ENCODE measurements at regions not wholly inside any gene's neighbourhood (a gene's known extent, or its start where the extent isn't known, plus 50 kb on each side); places are given as distances from the start of the nearest gene placed in this dataset.

GRCh38 chr2:154537024-154537423 lies 161.5 kb upstream of the KCNJ3 start:
- no peak overlapping the region for H2AFZ ChIP-seq (ENCODE audit: insufficient read depth, low read length, poor library complexity)
- no peak for DNase-seq
- H2BK120ac ChIP-seq (ENCODE audit: insufficient read depth, low read length, poor library complexity) = no peak overlapping the region
- H4K12ac ChIP-seq (ENCODE audit: low read depth, low read length) = no peak overlapping the region
- H2AK5ac ChIP-seq (ENCODE audit: low read length) = no peak overlapping the region
- no peak overlapping the region for H2BK5ac ChIP-seq (ENCODE audit: low read depth, low read length, poor library complexity)
- no peaks in the 10 kb centered on the region for H3K36me3 ChIP-seq (ENCODE audit: control insufficient read depth in 1 of 2, insufficient read depth in 2 of 2, low read length in 2 of 2)
- no peak overlapping the region for H2BK12ac ChIP-seq (ENCODE audit: low read length)
- H3K9ac ChIP-seq (ENCODE audit: low read length) = no peak overlapping the region
- H3K14ac ChIP-seq (ENCODE audit: low read length) = no peak overlapping the region
- H3K4ac ChIP-seq (ENCODE audit: low read depth, low read length) = no peak overlapping the region
- H3K4me3 ChIP-seq (ENCODE audit: low read depth, low read length) = no peak overlapping the region
- H3K79me2 ChIP-seq (ENCODE audit: control insufficient read depth, insufficient read depth, low read length, poor library complexity) = no peaks in the 10 kb centered on the region
- H3K4me1 ChIP-seq (ENCODE audit: control insufficient read depth in 1 of 2, insufficient read depth in 2 of 2, low read length in 2 of 2) = no peaks in the 10 kb centered on the region
- H3K23ac ChIP-seq (ENCODE audit: low read length) = no peak overlapping the region
- H4K91ac ChIP-seq (ENCODE audit: low read depth, low read length) = no peak overlapping the region
- H3K18ac ChIP-seq (ENCODE audit: low read length) = no peak overlapping the region
- no peaks in the 10 kb centered on the region for H3K79me1 ChIP-seq (ENCODE audit: low read length)
- no peaks in the 10 kb centered on the region for H3K27me3 ChIP-seq (ENCODE audit: insufficient read depth, low read length)
- H3K27ac ChIP-seq (ENCODE audit: low read depth, low read length) = no peak overlapping the region
- H4K8ac ChIP-seq (ENCODE audit: low read depth, low read length) = no peak overlapping the region
- H3K4me2 ChIP-seq (ENCODE audit: low read length) = no peak overlapping the region
- H3K9me3 ChIP-seq (ENCODE audit: insufficient read depth, low read depth, low read length) = no peaks in the 10 kb centered on the region

- Histone ChIP-seq H2AFZ (ENCODE audit: insufficient read depth, low read length, poor library complexity) (no peak overlapping the region), H2BK120ac (ENCODE audit: insufficient read depth, low read length, poor library complexity) (no peak overlapping the region), H3K79me1 (ENCODE audit: low read length) (no peaks in the 10 kb centered on the region), H3K36me3 (ENCODE audit: control insufficient read depth in 1 of 2, insufficient read depth in 2 of 2, low read length in 2 of 2) (no peaks in the 10 kb centered on the region), H3K4ac (ENCODE audit: low read depth, low read length) (no peak overlapping the region), H4K8ac (ENCODE audit: low read depth, low read length) (no peak overlapping the region), H3K14ac (ENCODE audit: low read length) (no peak overlapping the region), H3K23ac (ENCODE audit: low read length) (no peak overlapping the region), H3K18ac (ENCODE audit: low read length) (no peak overlapping the region), H3K9ac (ENCODE audit: low read length) (no peak overlapping the region), H3K4me1 (ENCODE audit: control insufficient read depth in 1 of 2, insufficient read depth in 2 of 2, low read length in 2 of 2) (no peaks in the 10 kb centered on the region), H3K9me3 (ENCODE audit: insufficient read depth, low read depth, low read length) (no peaks in the 10 kb centered on the region), H4K91ac (ENCODE audit: low read depth, low read length) (no peak overlapping the region), H2AK5ac (ENCODE audit: low read length) (no peak overlapping the region), H3K79me2 (ENCODE audit: control insufficient read depth, insufficient read depth, low read length, poor library complexity) (no peaks in the 10 kb centered on the region), H2BK12ac (ENCODE audit: low read length) (no peak overlapping the region), H3K4me2 (ENCODE audit: low read length) (no peak overlapping the region), H3K27me3 (ENCODE audit: insufficient read depth, low read length) (no peaks in the 10 kb centered on the region), H3K27ac (ENCODE audit: low read depth, low read length) (no peak overlapping the region), H2BK5ac (ENCODE audit: low read depth, low read length, poor library complexity) (no peak overlapping the region), H3K4me3 (ENCODE audit: low read depth, low read length) (no peak overlapping the region), H4K12ac (ENCODE audit: low read depth, low read length) (no peak overlapping the region)
- no peak for DNase-seq
- WGBS (ENCODE audit: extremely low coverage, insufficient coverage, insufficient read length) = no CpG with 5 or more reads among the region's 1 CpG
Observed at GRCh38 chr2:154537843-154538450, 160.5 kb upstream of the KCNJ3 start.

DNA sequence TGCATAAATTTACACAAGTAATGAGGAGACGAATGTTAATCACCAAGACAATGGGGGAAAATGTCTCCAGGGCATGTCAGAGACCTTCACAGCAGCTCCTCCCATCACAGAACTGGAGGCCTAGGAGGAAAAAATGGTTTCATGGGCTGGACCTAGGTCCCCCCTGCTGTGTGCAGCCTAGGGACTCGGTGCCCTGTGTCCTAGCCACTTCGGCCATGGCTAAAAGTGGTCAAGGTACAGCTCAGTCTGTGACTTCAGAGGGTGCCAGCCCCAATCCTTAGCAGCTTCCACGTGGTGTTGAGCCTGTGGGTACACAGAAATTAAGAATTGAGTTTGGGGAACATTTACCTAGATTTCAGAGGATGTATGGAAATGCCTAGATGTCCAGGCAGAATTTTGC lies 152.2 kb upstream of the KCNJ3 start:
- Histone ChIP-seq H3K9me3 (ENCODE audit: insufficient read depth, low read depth, low read length) (peaks cover 4% of the 10 kb centered on the region), H3K23ac (ENCODE audit: low read length) (no peak overlapping the region), H3K79me2 (ENCODE audit: control insufficient read depth, insufficient read depth, low read length, poor library complexity) (no peaks in the 10 kb centered on the region), H2BK120ac (ENCODE audit: insufficient read depth, low read length, poor library complexity) (no peak overlapping the region), H3K79me1 (ENCODE audit: low read length) (no peaks in the 10 kb centered on the region), H4K8ac (ENCODE audit: low read depth, low read length) (no peak overlapping the region), H3K18ac (ENCODE audit: low read length) (no peak overlapping the region), H3K9ac (ENCODE audit: low read length) (no peak overlapping the region), H3K4me1 (ENCODE audit: control insufficient read depth in 1 of 2, insufficient read depth in 2 of 2, low read length in 2 of 2) (no peaks in the 10 kb centered on the region), H3K14ac (ENCODE audit: low read length) (no peak overlapping the region), H2BK5ac (ENCODE audit: low read depth, low read length, poor library complexity) (no peak overlapping the region), H4K91ac (ENCODE audit: low read depth, low read length) (no peak overlapping the region), H2AK5ac (ENCODE audit: low read length) (no peak overlapping the region), H3K4me3 (ENCODE audit: low read depth, low read length) (no peak overlapping the region), H3K4me2 (ENCODE audit: low read length) (no peak overlapping the region), H3K27ac (ENCODE audit: low read depth, low read length) (no peak overlapping the region), H2BK12ac (ENCODE audit: low read length) (no peak overlapping the region), H4K12ac (ENCODE audit: low read depth, low read length) (no peak overlapping the region), H3K4ac (ENCODE audit: low read depth, low read length) (no peak overlapping the region), H2AFZ (ENCODE audit: insufficient read depth, low read length, poor library complexity) (no peak overlapping the region), H3K36me3 (ENCODE audit: control insufficient read depth in 1 of 2, insufficient read depth in 2 of 2, low read length in 2 of 2) (no peaks in the 10 kb centered on the region), H3K27me3 (ENCODE audit: insufficient read depth, low read length) (no peaks in the 10 kb centered on the region)
- WGBS (ENCODE audit: extremely low coverage, insufficient coverage, insufficient read length) = no CpG with 5 or more reads among the region's 4 CpGs
- DNase-seq = no peak

- H4K12ac ChIP-seq (ENCODE audit: low read depth, low read length) = no peak overlapping the region
- H4K8ac ChIP-seq (ENCODE audit: low read depth, low read length) = no peak overlapping the region
- no peak overlapping the region for H3K4ac ChIP-seq (ENCODE audit: low read depth, low read length)
- no peak overlapping the region for H3K23ac ChIP-seq (ENCODE audit: low read length)
- no peak overlapping the region for H3K18ac ChIP-seq (ENCODE audit: low read length)
- no peaks in the 10 kb centered on the region for H3K79me1 ChIP-seq (ENCODE audit: low read length)
- H3K4me2 ChIP-seq (ENCODE audit: low read length) = no peak overlapping the region
- no peak for DNase-seq
- H2BK5ac ChIP-seq (ENCODE audit: low read depth, low read length, poor library complexity) = no peak overlapping the region
- H3K14ac ChIP-seq (ENCODE audit: low read length) = no peak overlapping the region
- no peaks in the 10 kb centered on the region for H3K79me2 ChIP-seq (ENCODE audit: control insufficient read depth, insufficient read depth, low read length, poor library complexity)
- no peak overlapping the region for H3K4me3 ChIP-seq (ENCODE audit: low read depth, low read length)
- H3K36me3 ChIP-seq (ENCODE audit: control insufficient read depth in 1 of 2, insufficient read depth in 2 of 2, low read length in 2 of 2) = no peaks in the 10 kb centered on the region
- H4K91ac ChIP-seq (ENCODE audit: low read depth, low read length) = no peak overlapping the region
- H2BK120ac ChIP-seq (ENCODE audit: insufficient read depth, low read length, poor library complexity) = no peak overlapping the region
- H2BK12ac ChIP-seq (ENCODE audit: low read length) = no peak overlapping the region
- no peak overlapping the region for H3K9ac ChIP-seq (ENCODE audit: low read length)
- H2AK5ac ChIP-seq (ENCODE audit: low read length) = no peak overlapping the region
- H3K9me3 ChIP-seq (ENCODE audit: insufficient read depth, low read depth, low read length) = peaks cover 4% of the 10 kb centered on the region
- H3K27me3 ChIP-seq (ENCODE audit: insufficient read depth, low read length) = no peaks in the 10 kb centered on the region
- no peak overlapping the region for H2AFZ ChIP-seq (ENCODE audit: insufficient read depth, low read length, poor library complexity)
- no peaks in the 10 kb centered on the region for H3K4me1 ChIP-seq (ENCODE audit: control insufficient read depth in 1 of 2, insufficient read depth in 2 of 2, low read length in 2 of 2)
- no peak overlapping the region for H3K27ac ChIP-seq (ENCODE audit: low read depth, low read length)
Observed at GRCh38 chr2:154549869-154550268, 148.6 kb upstream of the KCNJ3 start.

All from trophoblast cell (in vitro differentiated cells and primary cell).